ENCODE measurements at regions not wholly inside any gene's neighbourhood (a gene's known extent, or its start where the extent isn't known, plus 50 kb on each side); places are given as distances from the start of the nearest gene placed in this dataset.

GRCh38 chr11:97525273-97525672 lies 1135.5 kb downstream of the JRKL start:
- no peak overlapping the region for H3K9ac ChIP-seq (replicated peaks; ENCODE audit: extremely low read depth, insufficient read depth, low read length)
- intact Hi-C loops (cut with micrococcal nuclease) (no loop called here), dilution Hi-C loops (cut with MboI; ENCODE audit: extremely low pct_ligation_motif_present, low sequenced_read_pairs) (no loop called here)
- H3K27me3 ChIP-seq (ENCODE audit: control insufficient read depth in 2 of 2, insufficient read depth in 2 of 2, low read length in 2 of 2), result no peaks in the 10 kb centered on the region
- no peak overlapping the region for H3K4me2 ChIP-seq (ENCODE audit: insufficient read depth, low read length)
- H3K9me3 ChIP-seq (replicated peaks; ENCODE audit: control insufficient read depth, insufficient read depth, low read length), result no peaks in the 10 kb centered on the region
- DNase-seq (ENCODE audit: low read depth, low spot score) (no peak), FAIRE-seq (no peak)
- CTCF ChIA-PET, result no interaction called here
- H3K9me1 ChIP-seq (replicated peaks; ENCODE audit: control insufficient read depth, extremely low read depth, insufficient read depth, low read length), result no peaks in the 10 kb centered on the region
- H2AFZ ChIP-seq (ENCODE audit: low read depth, low read length), result no peak overlapping the region
- H4K20me1 ChIP-seq (replicated peaks; ENCODE audit: control insufficient read depth, extremely low read depth, insufficient read depth, low read length), result no peaks in the 10 kb centered on the region
- TF ChIP-seq EZH2 (IDR thresholded peaks at IDR 0.05; ENCODE audit: borderline replicate concordance, low read depth, low read length, severe bottlenecking) (no peak), JUN (IDR thresholded peaks at IDR 0.05; ENCODE audit: borderline replicate concordance, insufficient read depth, insufficient read length, low read depth) (no peak), POLR2AphosphoS5 (IDR thresholded peaks at IDR 0.05; ENCODE audit: insufficient read depth, low read depth, low read length) (no peak), GATA2 (IDR thresholded peaks at IDR 0.05; ENCODE audit: insufficient read depth, insufficient read length, low read depth, low read length) (no peak), FOS (IDR thresholded peaks at IDR 0.05; ENCODE audit: borderline replicate concordance, insufficient read depth, low read length) (no peak), MYC (IDR thresholded peaks at IDR 0.05; ENCODE audit: low read depth, low read length) (no peak), CTCF (IDR thresholded peaks at IDR 0.05; ENCODE audit: extremely low read depth in 1 of 2, insufficient read depth in 1 of 2, low read depth in 1 of 2, low read length in 2 of 2) (no peak), POLR2A (IDR thresholded peaks at IDR 0.05; ENCODE audit: low read depth, low read length) (no peak)
- TF ChIP-seq, protein P1, sequence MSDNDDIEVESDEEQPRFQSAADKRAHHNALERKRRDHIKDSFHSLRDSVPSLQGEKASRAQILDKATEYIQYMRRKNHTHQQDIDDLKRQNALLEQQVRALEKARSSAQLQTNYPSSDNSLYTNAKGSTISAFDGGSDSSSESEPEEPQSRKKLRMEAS (IDR thresholded peaks at IDR 0.05; ENCODE audit: insufficient read depth, insufficient read length), result no peak
- H3K36me3 ChIP-seq (ENCODE audit: control insufficient read depth in 2 of 2, extremely low read depth in 1 of 2, insufficient read depth in 2 of 2, low read length in 2 of 2), result no peaks in the 10 kb centered on the region
- POLR2A ChIA-PET, result no interaction called here
- no peaks in the 10 kb centered on the region for H3K4me1 ChIP-seq (ENCODE audit: control insufficient read depth, extremely low read depth, insufficient read depth, low read length)
- H3K4me3 ChIP-seq (replicated peaks in 1 of 3; ENCODE audit: insufficient read depth in 1 of 3, low read depth in 1 of 3, low read length in 3 of 3), result no peak overlapping the region
- H3K27ac ChIP-seq (ENCODE audit: insufficient read depth, low read depth, low read length), result no peak overlapping the region
- no TSS peak for BruUV-seq (replicated peaks)
- no peaks in the 10 kb centered on the region for H3K79me2 ChIP-seq (ENCODE audit: control insufficient read depth, insufficient read depth, low read length)

Data from endothelial cell of umbilical vein (primary cell).